ENCODE measurements at regions not wholly inside any gene's neighbourhood (a gene's known extent, or its start where the extent isn't known, plus 50 kb on each side); places are given as distances from the start of the nearest gene placed in this dataset.

- H4K20me1 ChIP-seq (ENCODE audit: control insufficient read depth, insufficient read depth, insufficient read length), result no peaks in the 10 kb centered on the region
- H2BK120ac ChIP-seq (ENCODE audit: low read depth, low read length, poor library complexity, severe bottlenecking), result no peak overlapping the region
- H3K4me2 ChIP-seq (ENCODE audit: insufficient read depth, insufficient read length, low read length), result no peak overlapping the region
- H4K91ac ChIP-seq (ENCODE audit: insufficient read length, low read depth, low read length), result no peak overlapping the region
- no peak overlapping the region for H4K8ac ChIP-seq (replicated peaks; ENCODE audit: insufficient read length, low read depth, low read length)
- H2BK5ac ChIP-seq (ENCODE audit: insufficient read length, low read length), result no peak overlapping the region
- H3K27me3 ChIP-seq (ENCODE audit: insufficient read depth, low read length), result no peaks in the 10 kb centered on the region
- Mint-ChIP-seq H3K27ac (no peak overlapping the region), H3K4me1 (peaks cover 41 to 54% of the 10 kb centered on the region in 2 experiments), H3K36me3 (ENCODE audit: insufficient read depth in 1 of 3, low read depth in 3 of 3) (peaks cover 0 to 1% (median 0%) of the 10 kb centered on the region in 3 experiments; a peak in 1 of 7 replicates), H3K4me3 (no peak overlapping the region), H3K27me3 (ENCODE audit: low read depth) (no peaks in the 10 kb centered on the region), H3K9me3 (no peaks in the 10 kb centered on the region)
- H3K23me2 ChIP-seq (ENCODE audit: insufficient read length, low read depth, low read length, poor library complexity, severe bottlenecking), result no peaks in the 10 kb centered on the region
- no peak overlapping the region for H3K4ac ChIP-seq (ENCODE audit: low read depth, low read length)
- no peak for DNase-seq
- H2BK20ac ChIP-seq (ENCODE audit: low read depth, low read length, poor library complexity, severe bottlenecking), result no peak overlapping the region
- no peak overlapping the region for H2BK12ac ChIP-seq (ENCODE audit: insufficient read length, low read depth, low read length)
- no peak overlapping the region for H3K27ac ChIP-seq (ENCODE audit: insufficient read length, low read depth, low read length)
- no peaks in the 10 kb centered on the region for H3K9me3 ChIP-seq (ENCODE audit: control insufficient read depth, low read depth, low read length)
- no peak overlapping the region for H2BK15ac ChIP-seq (ENCODE audit: low read depth, low read length)
- no peak overlapping the region for H4K5ac ChIP-seq (ENCODE audit: insufficient read length, low read depth, low read length)
- H3K4me1 ChIP-seq (ENCODE audit: insufficient read depth, low read length), result peaks cover 5% of the 10 kb centered on the region; the same call in 1 of the 2 replicates
- H2AK5ac ChIP-seq (ENCODE audit: insufficient read length, low read length), result no peak overlapping the region
- H3T11ph ChIP-seq (ENCODE audit: low read length), result no peak overlapping the region
- H3K79me1 ChIP-seq (ENCODE audit: insufficient read depth, low read depth, low read length, poor library complexity, severe bottlenecking), result no peaks in the 10 kb centered on the region
- no peak overlapping the region for H3K18ac ChIP-seq (ENCODE audit: insufficient read length, low read depth, low read length)
- H3K9ac ChIP-seq (ENCODE audit: extremely low read depth, insufficient read length, low read length), result no peak overlapping the region
- H2AFZ ChIP-seq (ENCODE audit: low read length), result no peak overlapping the region
- H3K14ac ChIP-seq (ENCODE audit: insufficient read depth, low read length), result no peak overlapping the region
- no peak overlapping the region for H3K23ac ChIP-seq (ENCODE audit: insufficient read length, low read depth, low read length)
- no peaks in the 10 kb centered on the region for H3K79me2 ChIP-seq (ENCODE audit: insufficient read depth, low read length)
- H3K56ac ChIP-seq (ENCODE audit: insufficient read length, low read depth, low read length), result no peak overlapping the region
- no peak for TF ChIP-seq CTCF (conservative IDR thresholded peaks at IDR 0.05)
These were observed 162.0 kb upstream of the SEMA6A start for GRCh38 chr5:116736671-116737070.
